HTR-8/SVneo (cell line): ENCODE measurements at regions not wholly inside any gene's neighbourhood (a gene's known extent, or its start where the extent isn't known, plus 50 kb on each side); places are given as distances from the start of the nearest gene placed in this dataset.

Experiments used
- DNase-seq: peaks from one replicate; pipeline ENCODE4 v3.0.0; 2011; ENCODE audit warnings: low spot score, mixed read lengths; ENCODE audit not compliant: insufficient read length
- FAIRE-seq: peaks from 2 replicates; lab custom pipeline; 2011; peaks lifted over from hg19 to GRCh38; lab: Jason Lieb, UNC

- FAIRE-seq (no peak), DNase-seq (no peak)
These were observed 161.0 kb downstream of the KLF12 start for GRCh38 chr13:73973156-73973555.

- DNase-seq: no peak
- no peak for FAIRE-seq
These were observed 161.7 kb downstream of the KLF12 start for GRCh38 chr13:73972545-73972944.

- no peak for FAIRE-seq
- no peak for DNase-seq
These were observed 162.7 kb downstream of the KLF12 start for GRCh38 chr13:73971481-73971880.

DNA sequence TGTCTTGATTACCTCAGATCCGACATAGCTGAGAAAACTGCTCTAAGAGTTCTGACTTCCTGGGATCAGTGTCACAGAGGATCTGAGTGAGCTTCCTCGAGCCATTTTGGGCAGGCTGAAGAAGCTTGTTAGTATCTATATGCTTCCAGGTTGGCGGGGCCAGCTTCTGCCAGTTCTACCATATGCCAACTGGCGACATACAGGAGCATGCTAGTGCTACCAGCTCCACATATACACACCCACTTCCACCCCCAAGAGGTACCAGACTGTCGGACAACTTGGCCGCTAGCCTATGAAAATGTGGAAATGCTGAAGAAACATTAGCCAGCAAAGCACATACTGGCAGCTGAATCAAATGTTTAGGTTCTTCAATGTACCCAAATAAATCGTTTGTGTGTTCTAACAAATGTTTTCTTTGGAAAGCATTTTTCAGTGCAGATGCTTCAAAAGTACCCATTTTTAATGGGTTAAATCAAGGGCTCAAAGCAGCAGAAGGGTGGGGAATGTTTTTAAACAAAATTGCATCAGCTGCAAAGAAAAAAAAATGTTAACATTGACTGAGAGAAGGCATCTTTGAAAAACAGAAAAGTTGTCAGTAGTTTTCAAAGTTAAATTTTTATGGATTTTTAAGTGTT lies 163.7 kb downstream of the KLF12 start:
- FAIRE-seq (no peak), DNase-seq (no peak)

GRCh38 chr13:73967397-73968165 lies 166.6 kb downstream of the KLF12 start:
- FAIRE-seq (no peak), DNase-seq (no peak)

DNA sequence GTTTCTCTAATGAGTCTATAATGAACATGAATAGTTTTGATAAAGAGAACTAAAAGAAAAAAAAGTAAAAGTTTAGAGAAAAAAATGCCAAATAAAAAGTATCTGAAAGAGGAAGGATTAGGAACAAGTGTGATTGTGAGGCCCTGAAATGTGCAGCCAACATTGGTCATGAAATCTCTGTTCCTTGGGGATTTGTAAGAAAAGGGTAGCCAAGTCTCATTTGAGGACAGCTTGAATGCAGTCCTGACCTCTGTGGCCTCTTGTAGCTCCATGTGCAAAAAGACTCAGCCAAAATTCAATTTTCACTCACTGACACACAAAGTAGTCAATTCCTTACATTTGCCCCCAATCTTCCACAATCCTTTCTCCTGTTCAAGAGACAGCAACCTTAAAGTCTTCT lies 167.9 kb downstream of the KLF12 start:
- FAIRE-seq (no peak), DNase-seq (no peak)

DNA sequence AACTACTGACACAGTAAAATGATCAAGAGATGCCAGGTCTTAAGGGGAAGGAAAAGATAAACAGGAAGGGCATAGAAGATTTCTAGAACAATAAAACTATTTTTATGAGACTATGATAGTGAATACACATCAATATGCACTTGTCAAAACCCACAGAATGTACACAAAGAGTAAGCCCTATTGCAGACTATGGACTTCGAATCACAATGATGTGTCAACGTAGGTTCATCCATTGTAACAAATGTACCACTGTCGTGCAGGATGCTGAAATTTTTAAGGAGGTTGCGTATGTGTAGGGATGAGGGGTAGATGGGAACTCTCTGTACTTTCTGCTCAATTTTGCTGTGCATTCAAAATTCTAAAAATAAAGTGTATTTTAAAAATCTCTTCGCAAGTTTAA lies 171.9 kb downstream of the KLF12 start:
- DNase-seq (no peak), FAIRE-seq (no peak)

- no peak for DNase-seq
- FAIRE-seq: no peak
These were observed 173.0 kb downstream of the KLF12 start for GRCh38 chr13:73961181-73961580.

DNA sequence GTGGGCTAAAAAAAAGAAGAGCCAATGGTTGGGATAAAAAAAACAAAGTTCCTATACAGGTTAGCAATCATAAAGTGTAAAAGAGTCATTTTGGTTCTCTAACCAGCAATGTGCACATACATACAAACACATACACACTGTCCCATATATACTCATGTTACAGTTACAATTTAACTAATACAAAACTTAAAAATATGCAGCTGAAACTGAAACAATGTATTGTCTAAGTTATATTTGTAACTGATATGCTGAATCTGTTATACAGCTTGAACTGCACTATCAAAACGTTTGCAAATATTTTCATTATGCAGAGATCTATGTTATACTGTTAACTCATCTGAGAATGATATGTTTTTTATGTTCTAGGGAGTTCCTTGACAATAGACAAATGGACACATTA lies 173.7 kb downstream of the KLF12 start:
- DNase-seq (no peak), FAIRE-seq (no peak)

DNA sequence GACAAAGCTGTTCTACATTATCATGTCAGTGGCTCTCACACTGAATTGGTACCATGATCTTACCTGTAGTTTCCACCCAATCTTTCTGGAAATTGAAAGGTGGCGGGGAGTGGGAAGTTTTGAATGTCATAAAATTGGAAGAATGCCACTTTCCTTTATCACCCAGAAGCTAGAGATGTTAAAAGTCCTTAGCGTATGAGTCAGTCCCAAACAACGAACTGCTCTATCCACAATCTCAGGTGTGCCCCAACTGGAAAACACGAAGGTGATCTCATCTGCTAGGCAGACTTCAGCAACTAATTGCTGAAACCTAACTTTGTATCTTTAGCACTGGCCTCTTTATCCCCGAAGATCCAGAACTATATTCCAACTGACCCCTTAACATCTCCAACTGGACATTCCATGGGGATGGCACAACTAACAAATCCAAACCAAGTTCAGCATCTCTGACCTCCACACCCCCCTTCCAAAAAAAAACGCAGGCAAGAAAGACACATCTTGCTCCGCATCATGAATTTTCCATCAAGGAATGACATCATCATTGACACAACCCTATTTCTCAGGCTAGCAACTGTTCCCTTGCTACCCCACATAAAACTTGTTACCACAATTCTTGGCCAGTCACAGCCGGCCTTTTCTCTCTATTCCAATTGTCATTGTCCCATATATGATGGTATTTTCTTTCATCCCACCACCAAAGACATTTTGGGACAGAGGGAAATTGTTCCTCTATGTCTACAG lies 175.4 kb downstream of the KLF12 start:
- no peak for FAIRE-seq
- no peak for DNase-seq

- no peak for FAIRE-seq
- no peak for DNase-seq
These were observed 176.3 kb downstream of the KLF12 start for GRCh38 chr13:73957889-73958288.

DNA sequence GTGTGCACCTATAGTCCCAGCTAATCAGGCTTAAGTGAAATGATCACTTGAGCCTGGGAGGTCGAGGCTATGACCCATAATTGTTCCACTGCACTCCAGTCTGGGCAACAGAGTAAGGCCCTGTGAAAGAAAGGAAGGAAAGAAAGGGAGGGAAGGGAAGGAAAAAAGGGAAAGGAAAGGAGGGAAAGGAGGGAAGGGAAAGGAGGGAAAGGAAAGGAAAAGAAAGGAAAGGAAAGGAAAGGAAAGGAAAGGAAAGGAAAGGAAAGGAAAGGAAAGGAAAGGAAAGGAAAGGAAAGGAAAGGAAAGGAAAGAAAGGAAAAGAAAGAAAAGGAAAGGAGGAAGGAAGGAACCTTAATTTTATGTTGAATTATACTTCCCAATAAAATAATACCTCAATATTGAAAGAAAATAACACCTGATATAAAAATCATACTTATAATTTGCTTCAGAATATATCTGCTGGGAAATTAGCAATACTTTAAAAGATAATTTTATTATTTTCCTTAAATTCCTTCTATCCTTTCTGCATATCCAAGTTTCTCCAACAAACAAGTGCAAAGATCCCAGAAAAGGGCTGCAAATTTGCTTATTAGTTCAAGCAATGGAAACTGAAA lies 177.3 kb downstream of the KLF12 start:
- DNase-seq: no peak
- FAIRE-seq: no peak

DNA sequence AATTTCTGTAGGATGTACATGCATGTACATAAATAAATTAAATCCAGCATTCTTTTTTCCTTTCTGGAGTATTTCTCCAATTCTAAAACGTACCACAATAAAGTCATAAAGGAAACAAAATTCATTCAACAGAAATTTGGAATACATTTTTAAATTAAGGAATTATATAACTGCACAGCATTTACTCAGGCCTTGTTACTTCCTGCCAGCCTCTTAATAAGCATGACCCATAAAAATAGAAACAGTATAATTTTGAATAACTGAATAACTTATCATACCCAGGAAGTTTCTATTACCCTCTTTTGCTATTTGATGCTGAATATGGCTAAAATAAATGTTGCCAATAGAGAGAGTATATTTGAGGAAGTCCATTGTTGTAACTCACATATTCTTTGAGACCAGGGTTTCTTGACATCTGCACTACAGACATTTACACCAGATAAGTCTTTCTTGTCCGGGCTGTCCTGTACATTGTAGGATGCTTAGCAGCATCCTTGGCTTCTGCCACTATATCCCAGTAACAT lies 178.2 kb downstream of the KLF12 start:
- no peak for FAIRE-seq
- no peak for DNase-seq

DNA sequence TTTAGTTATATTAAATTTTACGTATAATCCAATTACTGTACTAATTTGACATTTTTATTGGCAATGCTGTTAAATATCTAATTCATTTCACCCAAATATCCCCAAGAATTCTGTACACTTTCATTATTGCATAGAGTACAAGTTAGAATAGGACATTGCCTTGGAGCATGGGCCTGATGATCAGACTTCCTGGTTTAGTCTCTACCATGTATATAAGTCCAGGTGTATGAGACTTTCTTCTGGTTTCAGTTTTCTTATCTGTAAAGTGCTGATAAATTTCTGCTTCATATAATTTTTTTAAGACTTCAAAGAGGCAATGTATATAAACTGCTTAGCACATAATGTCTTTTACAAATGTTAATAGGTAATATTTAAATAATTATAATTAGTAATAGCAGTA lies 179.4 kb downstream of the KLF12 start:
- DNase-seq (no peak), FAIRE-seq (no peak)

- no peak for FAIRE-seq
- DNase-seq: no peak
These were observed 181.6 kb downstream of the KLF12 start for GRCh38 chr13:73952648-73953047.

DNA sequence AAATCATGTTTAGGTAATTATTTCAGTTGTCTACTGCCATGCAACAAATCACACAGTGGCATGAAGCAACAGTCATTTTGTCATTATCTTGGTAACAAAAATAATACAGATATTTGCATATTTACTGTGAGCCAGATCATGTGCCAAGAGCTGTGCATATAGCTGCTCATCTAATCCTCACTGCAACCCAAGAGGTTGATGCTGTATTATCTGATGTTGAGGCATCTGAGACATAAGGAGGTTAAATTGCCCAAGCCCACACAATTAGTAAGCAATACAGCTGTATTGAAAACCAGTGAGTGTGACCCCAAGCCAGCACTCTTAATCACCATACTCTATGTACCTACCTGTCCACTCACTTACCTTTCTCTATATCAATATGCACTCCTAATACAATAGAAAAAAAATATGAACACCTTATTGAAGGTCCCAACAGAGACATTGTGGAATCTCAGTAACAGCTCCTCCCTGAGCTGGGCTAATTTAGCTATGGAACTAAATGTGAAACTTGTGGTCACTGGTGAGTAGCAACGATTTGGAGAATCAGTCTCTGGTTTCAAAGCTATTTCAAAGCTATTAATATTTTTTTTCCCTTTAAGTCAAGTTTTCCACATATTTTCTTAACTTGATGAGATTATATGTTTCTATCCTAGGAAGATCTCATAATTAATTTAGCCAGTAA lies 185.2 kb downstream of the KLF12 start:
- no peak for DNase-seq
- FAIRE-seq: no peak

GRCh38 chr13:73945871-73946270 lies 188.3 kb downstream of the KLF12 start:
- FAIRE-seq: no peak
- no peak for DNase-seq

- DNase-seq (no peak), FAIRE-seq (no peak)
These were observed 188.8 kb downstream of the KLF12 start for GRCh38 chr13:73945382-73945781.

DNA sequence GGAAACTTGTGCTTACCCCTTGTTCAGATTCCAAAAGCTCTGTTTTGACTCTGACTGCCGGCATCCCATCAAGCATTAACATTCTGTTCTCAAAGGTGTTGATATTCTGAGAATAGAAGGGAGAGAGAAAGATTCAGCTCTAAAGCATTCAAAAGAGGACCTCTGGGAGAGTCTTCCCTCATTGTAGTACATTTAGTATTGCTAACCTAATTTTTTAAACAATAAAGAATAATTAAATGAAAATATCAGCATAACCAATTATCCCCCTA lies 190.3 kb downstream of the KLF12 start:
- no peak for FAIRE-seq
- no peak for DNase-seq
